AG04450 (cell line): ENCODE measurements at regions not wholly inside any gene's neighbourhood (a gene's known extent, or its start where the extent isn't known, plus 50 kb on each side); places are given as distances from the start of the nearest gene placed in this dataset.
"Not testable (repeated sequence)": the region's sequence is repeated elsewhere in the genome, so short reads cannot be mapped to it uniquely, and the experiment has no call there.

Experiments
- CTCF ChIA-PET: fragments of 300-600, 350-600 bp; formaldehyde crosslinking; extraction: SDS; loops from one replicate; lab custom pipeline; 2022; ENCODE audit warnings: antibody characterized with exemption, inconsistent platforms; lab: Charles Lee
- POLR2A ChIA-PET: fragments of 350-600 bp; formaldehyde crosslinking; extraction: SDS; loops from one replicate; lab custom pipeline; 2021; ENCODE audit warnings: antibody characterized with exemption, inconsistent platforms; lab: Yijun Ruan, JAX
- DNase-seq: peaks from one replicate; pipeline ENCODE4 v3.0.0-alpha.2; 2011; ENCODE audit warnings: low read depth, low spot score
- H3K27ac ChIP-seq: one replicate; pipeline ENCODE4 v1.5.1; 2012; ENCODE audit warnings: low read depth, low read length, control low read depth
- H3K27me3 ChIP-seq: one replicate; pipeline ENCODE4 v1.6.0; 2012; ENCODE audit warnings: low read length; ENCODE audit not compliant: control insufficient read depth, insufficient read depth
- H3K4me3 ChIP-seq: 2 replicates; pipeline ENCODE4 v1.5.1; 2011; ENCODE audit warnings: mild to moderate bottlenecking, low read depth, low read length, control low read depth
- H3K9me3 ChIP-seq: 2 replicates; pipeline ENCODE4 v1.5.1; 2012; ENCODE audit warnings: low read length; ENCODE audit not compliant: control insufficient read depth, insufficient read depth
- CTCF ChIP-seq: IDR thresholded peaks from 2 replicates; pipeline ENCODE4 v1.5.1; 2011; ENCODE audit warnings: low read depth, low read length, control low read depth, inconsistent platforms

- H3K9me3 ChIP-seq = peaks cover 40% of the 10 kb centered on the region
- H3K27me3 ChIP-seq = no peaks in the 10 kb centered on the region
- TF ChIP-seq CTCF = no peak
- H3K27ac ChIP-seq = no peak overlapping the region
- no peak overlapping the region for H3K4me3 ChIP-seq
- ChIA-PET POLR2A (no interaction called here), CTCF (no interaction called here)
- DNase-seq = no peak
Measured at GRCh38 chr1:5129746-5130355, 475.4 kb downstream of the AJAP1 start.

- no peak overlapping the region for H3K27ac ChIP-seq
- TF ChIP-seq CTCF = no peak
- POLR2A ChIA-PET = no interaction called here
Measured at GRCh38 chr1:5125208-5125607, 470.8 kb downstream of the AJAP1 start.

GRCh38 chr1:5120559-5120958 lies 466.1 kb downstream of the AJAP1 start:
- Histone ChIP-seq H3K4me3 (no peak overlapping the region), H3K27ac (no peak overlapping the region), H3K9me3 (peaks cover 24% of the 10 kb centered on the region), H3K27me3 (no peaks in the 10 kb centered on the region)
- CTCF ChIA-PET = no interaction called here
- POLR2A ChIA-PET = no interaction called here
- no peak for TF ChIP-seq CTCF
- DNase-seq = no peak

More at GRCh38 chr1:5125208-5125607, 470.8 kb downstream of the AJAP1 start:
- Histone ChIP-seq H3K4me3 (no peak overlapping the region), H3K27me3 (no peaks in the 10 kb centered on the region), H3K9me3 (peaks cover 37% of the 10 kb centered on the region)
- CTCF ChIA-PET = no interaction called here
- no peak for DNase-seq

GRCh38 chr1:5119366-5120234 lies 465.2 kb downstream of the AJAP1 start:
- H3K27ac ChIP-seq = no peak overlapping the region
- no peaks in the 10 kb centered on the region for H3K27me3 ChIP-seq
- POLR2A ChIA-PET = no interaction called here

GRCh38 chr1:5118771-5119170 lies 464.4 kb downstream of the AJAP1 start:
- POLR2A ChIA-PET, H3K27ac ChIP-seq, CTCF ChIA-PET, H3K4me3 ChIP-seq, H3K27me3 ChIP-seq, DNase-seq: not testable (repeated sequence)
- H3K9me3 ChIP-seq = peaks cover 18% of the 10 kb centered on the region

More at GRCh38 chr1:5119366-5120234, 465.2 kb downstream of the AJAP1 start:
- TF ChIP-seq CTCF = no peak
- peaks cover 23% of the 10 kb centered on the region for H3K9me3 ChIP-seq
- CTCF ChIA-PET = no interaction called here
- no peak for DNase-seq
- no peak overlapping the region for H3K4me3 ChIP-seq

- H3K4me3 ChIP-seq, H3K27ac ChIP-seq, DNase-seq, POLR2A ChIA-PET, CTCF ChIA-PET, H3K27me3 ChIP-seq: not testable (repeated sequence)
- H3K9me3 ChIP-seq = peaks cover 16% of the 10 kb centered on the region
Measured at GRCh38 chr1:5118292-5118691, 463.9 kb downstream of the AJAP1 start.
